SU-DHL-6 (cell line): ENCODE measurements at regions not wholly inside any gene's neighbourhood (a gene's known extent, or its start where the extent isn't known, plus 50 kb on each side); places are given as distances from the start of the nearest gene placed in this dataset.

Experiments
- EZH2phosphoT487 ChIP-seq: fragments of 200-600 bp; sonication (generic), shearing (Covaris generic); conservative IDR thresholded peaks from 2 replicates; pipeline ENCODE4 v1.6.1; 2018; ENCODE audit warnings: mild to moderate bottlenecking, antibody characterized with exemption, low read length, moderate library complexity, mixed read lengths
- TF ChIP-seq, protein P1 (sequence below): fragments of 200-600 bp; sonication (generic); IDR thresholded peaks from one replicate; pipeline ENCODE4 v1.5.1; 2017; ENCODE audit warnings: antibody characterized with exemption, mild to moderate bottlenecking, low read length, moderate library complexity; ENCODE audit not compliant: insufficient read depth, poor library complexity, severe bottlenecking

DNA sequence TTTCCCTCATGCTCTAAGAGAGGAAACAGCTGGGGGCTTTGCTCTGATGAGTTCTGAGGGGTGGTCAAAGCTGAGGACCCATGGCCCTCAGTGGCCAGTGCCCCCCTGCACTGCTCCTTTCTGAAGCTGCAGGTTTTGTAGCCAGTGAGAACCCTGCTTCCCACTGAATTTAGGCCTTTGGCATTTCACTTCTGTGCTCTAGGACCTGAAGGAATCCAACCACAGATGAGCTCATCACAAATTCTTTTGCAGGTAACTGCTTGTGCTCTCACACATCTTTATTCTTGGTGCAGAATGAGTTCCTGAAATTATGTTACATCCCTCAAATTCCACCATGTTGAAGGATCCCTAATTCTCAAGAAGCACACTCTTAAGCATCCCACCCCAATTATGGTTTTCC is 248.7 kb upstream of the IRF2BP2 start:
- TF ChIP-seq, protein P1, sequence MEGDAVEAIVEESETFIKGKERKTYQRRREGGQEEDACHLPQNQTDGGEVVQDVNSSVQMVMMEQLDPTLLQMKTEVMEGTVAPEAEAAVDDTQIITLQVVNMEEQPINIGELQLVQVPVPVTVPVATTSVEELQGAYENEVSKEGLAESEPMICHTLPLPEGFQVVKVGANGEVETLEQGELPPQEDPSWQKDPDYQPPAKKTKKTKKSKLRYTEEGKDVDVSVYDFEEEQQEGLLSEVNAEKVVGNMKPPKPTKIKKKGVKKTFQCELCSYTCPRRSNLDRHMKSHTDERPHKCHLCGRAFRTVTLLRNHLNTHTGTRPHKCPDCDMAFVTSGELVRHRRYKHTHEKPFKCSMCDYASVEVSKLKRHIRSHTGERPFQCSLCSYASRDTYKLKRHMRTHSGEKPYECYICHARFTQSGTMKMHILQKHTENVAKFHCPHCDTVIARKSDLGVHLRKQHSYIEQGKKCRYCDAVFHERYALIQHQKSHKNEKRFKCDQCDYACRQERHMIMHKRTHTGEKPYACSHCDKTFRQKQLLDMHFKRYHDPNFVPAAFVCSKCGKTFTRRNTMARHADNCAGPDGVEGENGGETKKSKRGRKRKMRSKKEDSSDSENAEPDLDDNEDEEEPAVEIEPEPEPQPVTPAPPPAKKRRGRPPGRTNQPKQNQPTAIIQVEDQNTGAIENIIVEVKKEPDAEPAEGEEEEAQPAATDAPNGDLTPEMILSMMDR: no peak
- TF ChIP-seq EZH2phosphoT487: no peak
